COR-L47 (cell line): ENCODE measurements at regions not wholly inside any gene's neighbourhood (a gene's known extent, or its start where the extent isn't known, plus 50 kb on each side); places are given as distances from the start of the nearest gene placed in this dataset.
"Not testable (repeated sequence)": the region's sequence is repeated elsewhere in the genome, so short reads cannot be mapped to it uniquely, and the experiment has no call there.

Experiments used
- DNase-seq: peaks from one replicate; lab custom pipeline; 2025; lab: John Stamatoyannopoulos, UW

DNA sequence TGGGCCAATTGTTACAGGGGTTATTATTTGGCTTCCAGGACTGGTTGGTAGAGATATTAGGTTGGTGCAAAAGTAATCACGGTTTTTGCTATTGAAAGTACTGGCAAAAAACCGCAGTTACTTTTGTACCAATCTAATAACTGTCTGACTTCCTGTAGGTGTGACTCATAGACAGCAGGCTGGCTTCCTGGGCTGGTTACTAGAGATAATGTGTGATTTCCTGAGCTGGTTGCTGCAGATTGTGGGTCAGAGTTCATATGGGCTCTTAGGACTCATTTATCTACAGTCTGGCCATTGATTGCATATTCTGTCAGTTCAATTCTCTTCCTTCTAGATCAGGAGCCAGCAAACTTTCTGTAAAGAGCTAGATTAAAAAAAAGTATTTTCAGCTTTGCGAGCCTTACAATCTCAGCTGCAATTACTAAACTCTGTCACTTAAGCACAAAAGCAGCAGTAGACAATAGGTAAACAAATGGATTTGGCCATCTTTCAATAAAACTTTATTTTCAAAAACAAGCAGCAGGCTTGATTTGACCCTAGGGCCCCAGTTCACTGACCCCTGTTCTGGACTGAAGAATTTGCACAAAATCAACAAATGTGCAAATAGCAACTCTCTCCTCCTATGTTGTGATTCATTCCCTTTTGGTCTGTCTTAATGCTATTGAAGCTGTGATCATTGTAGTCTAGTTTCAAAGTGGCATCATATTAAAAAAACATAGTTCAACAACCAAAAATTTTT is 50.8 kb upstream of the BOD1L1 start:
- DNase-seq, result no peak

DNA sequence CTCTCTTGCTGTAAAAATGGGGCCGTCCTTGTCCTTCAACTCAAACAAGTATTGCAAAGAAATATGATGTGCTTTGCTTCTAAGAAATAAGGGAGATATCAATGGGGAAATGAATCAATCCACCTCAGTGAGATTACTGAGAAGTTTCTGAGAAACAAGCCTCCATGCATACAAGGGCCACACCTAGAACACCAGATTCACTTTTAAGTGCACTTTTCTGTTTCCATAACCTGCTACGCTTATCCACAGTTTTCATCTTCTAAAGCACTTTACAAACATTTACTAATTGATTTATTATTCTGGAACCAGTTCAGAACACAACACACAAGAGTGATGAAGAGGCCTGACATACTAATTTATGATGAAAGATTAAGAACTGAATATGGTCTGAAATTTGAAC is 54.0 kb upstream of the BOD1L1 start:
- no peak for DNase-seq

DNA sequence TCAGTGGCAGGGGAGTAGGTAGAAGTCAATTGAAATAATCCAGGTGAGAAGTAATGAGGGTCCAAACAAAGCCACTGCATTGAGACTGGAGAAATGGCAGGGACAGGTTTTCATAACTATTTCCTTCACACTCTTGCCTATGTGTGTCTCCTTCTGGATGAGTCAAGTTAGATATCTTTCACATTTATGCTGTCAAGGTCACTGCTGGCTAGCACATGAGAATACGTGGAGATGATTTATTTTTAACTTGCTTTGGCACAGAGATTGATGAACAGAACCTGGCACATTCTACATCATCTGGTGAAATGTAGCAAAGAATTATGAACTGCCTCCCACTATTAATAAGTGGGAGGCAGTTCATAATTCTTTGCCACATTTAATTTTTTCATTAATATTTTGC is 66.7 kb upstream of the BOD1L1 start:
- no peak for DNase-seq

DNA sequence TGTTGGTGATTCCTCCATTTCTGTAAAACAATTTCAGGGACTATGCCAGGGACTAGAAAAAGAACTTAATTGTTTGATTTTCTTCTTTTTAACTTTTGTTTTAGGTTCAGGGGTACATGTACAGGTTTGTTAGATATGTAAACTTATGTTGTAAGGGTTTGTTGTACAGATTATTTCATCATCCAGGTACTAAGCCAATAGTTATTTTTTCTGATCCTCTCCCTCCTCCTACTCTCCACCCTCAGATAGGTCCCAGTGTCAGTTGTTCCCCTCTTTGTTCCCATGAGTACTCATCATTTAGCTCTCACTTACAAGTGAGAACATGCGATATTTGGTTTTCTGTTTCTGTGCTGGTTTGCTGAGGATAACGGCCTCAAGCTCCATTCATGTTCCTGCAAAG is 70.8 kb upstream of the BOD1L1 start:
- DNase-seq, result no peak

DNA sequence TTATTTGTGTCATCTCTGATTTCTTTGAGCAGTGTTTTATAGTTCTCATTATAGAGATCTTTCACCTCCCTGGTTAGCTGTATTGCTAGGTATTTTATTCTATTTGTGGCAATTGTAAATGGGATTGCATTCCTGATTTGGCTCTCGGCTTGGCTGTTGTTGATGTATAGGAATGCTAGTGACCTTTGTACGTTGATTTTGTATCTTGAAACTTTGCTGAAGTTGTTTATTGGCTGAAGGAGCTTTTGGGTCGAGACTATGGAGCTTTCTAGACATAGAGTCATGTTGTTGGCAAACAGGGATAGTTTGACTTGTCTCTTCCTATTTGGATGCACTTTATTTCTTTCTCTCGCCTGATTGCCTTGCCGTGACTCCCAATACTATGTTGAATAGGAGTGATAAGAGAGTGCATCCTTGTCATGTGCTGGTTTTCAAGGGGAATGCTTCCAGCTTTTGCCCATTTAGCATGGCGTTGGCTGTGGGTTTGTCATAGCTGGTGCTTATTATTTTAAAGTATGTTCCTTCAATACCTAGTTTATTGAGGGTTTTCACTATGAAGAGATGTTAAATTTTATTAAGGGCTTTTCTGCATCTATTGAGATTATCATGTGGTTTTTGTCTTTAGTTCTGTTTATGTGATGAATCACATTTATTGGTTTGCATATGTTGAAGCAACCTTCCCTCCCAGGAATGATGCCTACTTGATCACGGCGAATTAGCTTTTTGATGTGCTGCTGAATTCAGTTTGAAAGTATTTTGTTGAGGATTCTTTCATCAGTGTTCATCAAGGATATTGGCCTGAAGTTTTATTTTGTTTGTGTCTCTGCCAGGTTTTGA is 72.7 kb upstream of the BOD1L1 start:
- no peak for DNase-seq

DNA sequence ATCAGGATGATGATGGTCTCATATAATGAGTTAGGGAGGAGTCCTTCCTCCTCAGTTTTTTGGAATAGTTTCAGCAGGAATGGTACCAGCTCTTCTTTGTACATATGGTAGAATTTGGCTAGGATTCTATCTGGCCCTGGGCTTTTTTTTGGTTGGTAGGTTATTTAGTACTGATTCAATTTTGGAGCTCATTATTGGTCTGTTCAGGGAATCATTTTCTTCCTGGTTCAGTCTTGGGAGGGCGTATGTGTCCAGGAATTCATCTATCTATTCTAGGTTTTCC is 73.3 kb upstream of the BOD1L1 start:
- not testable (repeated sequence) for DNase-seq

DNA sequence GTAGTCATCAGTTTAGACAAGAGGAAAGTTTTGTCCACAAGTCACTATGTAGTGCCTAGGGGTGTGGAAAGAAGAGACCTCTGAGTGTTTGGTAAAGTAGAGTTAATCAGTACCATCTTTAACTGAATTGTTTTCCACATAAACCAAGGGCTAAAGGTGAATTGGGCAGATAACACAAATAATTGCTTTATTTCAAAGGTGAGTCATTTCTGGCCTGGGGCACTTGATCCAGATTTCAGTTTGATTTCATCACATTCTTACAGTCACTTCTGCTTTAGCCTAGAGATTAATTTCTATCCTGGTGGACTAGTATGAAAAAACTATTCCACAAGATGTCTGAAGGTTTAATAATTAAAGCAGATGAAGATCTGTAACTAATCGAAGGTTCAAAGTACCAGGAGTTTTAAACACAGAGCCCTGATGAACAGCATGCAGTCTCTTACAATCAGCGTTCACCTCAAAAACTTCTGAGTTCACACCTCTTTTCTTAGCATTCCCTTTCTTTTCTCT is 74.5 kb upstream of the BOD1L1 start:
- no peak for DNase-seq

DNA sequence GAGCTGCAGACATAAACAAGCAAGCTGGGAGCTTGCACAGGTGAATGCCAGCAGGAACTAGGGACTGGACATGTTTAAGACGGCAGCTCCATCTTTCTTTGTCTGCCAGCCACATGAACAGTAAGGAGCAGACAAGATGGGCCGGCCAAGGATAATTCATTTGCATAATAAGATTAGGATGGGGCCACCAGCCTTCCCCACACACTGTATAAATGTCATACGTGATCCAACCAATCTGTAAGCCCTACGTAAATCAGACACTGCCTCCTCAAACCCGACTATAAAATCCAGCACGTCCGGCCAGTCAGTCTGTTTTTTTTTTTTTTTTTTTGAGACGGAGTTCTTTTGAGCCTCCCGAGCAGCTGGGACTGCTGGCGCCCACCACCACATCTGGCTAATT is 75.6 kb upstream of the BOD1L1 start:
- no peak for DNase-seq

DNA sequence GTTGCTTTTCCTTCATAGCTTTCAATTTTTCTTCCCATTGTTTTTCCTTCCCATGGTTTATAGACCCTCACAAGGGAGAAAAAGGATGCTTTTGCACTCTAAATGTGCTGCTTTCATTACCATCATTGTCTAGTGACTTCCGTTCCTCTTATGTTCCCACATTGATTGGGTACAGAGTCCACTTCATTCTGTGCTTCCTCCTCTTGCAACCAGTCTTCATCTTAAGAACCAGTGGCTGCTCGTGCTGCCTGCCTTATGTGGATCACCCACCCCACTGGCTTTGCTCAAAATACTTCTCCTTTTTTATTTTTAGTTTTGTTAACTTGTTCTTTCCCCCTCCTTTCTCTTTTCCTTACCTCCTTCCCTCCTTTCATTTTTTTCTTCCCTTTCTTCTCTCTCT is 76.5 kb upstream of the BOD1L1 start:
- DNase-seq, result no peak

DNA sequence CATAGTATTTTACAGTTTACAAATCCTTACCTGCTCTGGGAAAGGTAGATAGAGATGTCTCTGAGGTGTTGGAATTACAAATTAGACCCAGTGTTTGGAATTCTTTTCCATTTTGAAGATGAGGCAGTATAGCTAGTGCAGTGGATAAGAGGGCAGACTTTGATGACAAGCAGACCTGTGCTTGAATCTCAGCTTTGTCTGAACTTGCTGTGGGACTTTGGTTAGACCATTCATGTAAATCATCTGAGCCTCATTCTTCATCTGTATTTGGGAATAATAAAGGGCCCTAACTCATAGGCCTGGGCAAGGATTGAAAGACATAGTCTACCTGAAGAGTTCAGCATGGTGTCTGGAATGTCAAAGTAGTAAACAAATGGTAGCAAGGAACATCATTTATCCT is 77.2 kb upstream of the BOD1L1 start:
- DNase-seq, result no peak

DNA sequence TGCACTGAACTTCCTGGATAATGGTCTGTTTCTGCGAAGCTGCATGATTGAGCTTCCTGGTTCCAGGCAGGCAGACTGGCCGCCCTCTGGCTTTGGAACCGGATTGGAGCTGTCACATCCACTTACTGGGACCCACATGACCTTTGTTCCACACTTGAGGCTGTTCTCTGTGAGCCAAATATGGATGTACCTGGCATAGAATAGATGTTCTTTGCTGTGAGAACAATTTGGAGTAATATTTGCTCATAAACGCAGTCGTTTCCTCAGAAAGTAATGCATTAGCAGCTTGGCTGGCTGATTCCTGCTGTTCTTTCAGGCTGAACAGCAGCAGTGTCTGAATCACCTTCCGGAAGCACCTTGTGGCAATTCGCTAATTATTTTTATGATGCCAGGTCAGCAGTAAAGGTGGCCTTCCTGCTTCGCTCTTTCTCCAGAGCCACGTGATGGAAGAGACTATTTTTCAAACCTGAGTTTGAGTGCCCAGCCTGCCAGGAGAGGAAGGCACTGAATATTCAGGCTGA is 78.1 kb upstream of the BOD1L1 start:
- DNase-seq, result no peak

DNA sequence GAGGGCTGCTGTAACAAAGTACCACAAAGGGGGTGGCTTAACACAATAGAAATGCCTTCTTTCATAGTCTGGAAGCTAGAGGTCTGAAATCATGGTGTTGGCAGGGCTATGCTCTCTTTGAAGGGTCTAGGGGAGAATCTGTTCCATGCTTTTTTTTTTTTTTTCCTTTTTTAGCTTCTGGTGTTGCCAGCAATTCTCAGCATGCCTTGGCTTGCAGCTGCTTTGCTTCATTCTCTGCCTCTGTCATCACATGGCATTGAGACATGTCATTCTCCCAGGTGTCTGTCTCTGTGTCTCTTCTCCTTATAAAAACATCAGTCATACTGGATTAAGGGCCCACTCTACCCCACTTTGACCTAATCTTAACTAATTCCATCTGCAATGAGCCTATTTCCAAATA is 78.6 kb upstream of the BOD1L1 start:
- no peak for DNase-seq

DNA sequence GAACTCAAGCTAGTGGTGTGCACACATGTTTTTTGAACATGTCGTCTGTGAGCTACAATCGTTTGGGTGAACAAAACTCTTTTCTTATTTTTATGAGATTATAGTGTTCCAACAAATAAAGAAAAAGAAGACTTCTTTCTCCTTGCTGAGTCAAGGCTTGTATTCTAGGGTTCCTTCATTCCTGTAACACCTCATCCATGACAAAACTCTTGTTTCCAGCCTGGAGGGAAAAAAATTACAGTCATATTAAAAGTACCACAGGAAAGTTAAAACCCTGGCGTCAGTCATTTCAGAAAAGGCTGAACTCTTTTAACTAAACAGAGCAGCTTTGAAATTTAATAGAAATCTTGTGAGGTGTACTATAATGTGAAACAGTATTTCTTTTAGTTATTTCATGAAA is 79.2 kb upstream of the BOD1L1 start:
- no peak for DNase-seq

DNA sequence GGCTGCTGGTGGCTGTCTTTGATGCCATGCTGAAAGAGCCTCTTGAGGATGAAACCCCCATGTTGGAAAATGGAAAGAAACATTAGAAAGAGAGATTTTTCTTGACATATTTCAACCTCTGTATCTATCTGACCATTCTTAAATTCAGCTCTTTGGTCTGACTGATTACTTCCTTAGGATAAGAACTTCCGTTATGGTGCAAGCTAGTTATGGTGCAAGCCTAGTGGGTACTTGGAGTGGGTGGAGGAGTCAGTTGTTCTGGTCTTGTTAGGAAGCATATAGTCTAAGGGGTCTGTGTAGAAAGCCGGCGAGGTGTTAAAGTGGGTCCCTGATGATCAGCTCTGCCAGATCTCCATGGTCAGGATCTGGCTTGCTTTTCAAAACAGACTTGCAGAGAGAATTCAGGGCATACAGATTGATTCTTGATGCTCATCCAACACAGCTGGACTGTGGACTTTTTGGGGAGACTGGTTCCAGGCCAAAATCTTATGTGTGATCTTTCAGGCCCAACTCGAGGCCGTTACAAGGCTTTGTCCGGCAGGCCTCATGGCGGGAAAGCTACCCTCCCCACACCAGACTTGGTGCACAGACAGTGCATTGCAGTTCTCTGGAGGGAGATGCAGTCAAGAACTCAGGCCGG is 82.8 kb upstream of the BOD1L1 start:
- no peak for DNase-seq

DNA sequence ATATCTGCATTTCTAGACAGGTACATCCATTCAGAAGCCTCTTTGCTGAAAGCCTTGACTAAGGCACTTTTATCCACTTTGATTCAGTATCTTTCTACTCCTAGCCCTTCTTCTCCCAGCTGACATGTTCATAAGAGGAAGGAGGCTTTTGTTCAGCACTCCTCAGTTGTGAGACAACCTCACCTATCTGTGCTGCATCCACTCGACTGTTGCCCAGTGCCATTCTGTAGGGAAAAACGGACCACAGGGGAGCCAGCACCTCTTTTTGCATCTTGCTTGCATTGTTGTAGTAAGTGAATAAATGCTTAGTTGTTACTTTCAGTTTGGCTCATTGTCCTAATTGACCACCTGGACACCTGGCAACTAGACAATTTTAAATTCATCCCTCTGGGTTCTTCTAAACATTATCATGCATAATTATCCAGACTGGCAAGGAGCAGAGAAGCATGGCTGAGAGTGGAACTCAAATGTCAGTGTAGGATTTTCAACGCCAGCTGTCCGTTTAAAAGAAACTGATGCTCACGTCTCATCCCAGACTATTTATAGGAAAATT is 83.8 kb upstream of the BOD1L1 start:
- DNase-seq, result no peak

DNA sequence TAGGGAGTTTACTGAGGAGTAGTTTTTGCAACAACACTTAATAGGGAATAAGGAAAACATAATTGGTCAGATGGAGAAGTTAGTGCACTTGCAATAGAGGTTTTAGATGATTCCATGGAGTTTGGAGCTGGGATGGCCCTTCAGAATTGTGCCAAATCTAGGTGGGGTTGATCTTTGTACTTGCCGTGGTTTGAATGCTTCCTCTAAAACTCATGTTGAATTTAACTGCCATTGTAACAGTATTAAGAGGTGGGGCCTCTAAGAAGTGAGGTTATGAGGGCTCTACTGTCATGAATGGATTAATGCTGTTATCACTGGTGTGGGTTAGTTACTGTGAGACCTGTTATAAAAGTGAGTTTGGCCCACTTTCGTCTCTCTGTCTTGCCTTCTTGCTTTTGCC is 94.4 kb upstream of the BOD1L1 start:
- DNase-seq, result no peak

DNA sequence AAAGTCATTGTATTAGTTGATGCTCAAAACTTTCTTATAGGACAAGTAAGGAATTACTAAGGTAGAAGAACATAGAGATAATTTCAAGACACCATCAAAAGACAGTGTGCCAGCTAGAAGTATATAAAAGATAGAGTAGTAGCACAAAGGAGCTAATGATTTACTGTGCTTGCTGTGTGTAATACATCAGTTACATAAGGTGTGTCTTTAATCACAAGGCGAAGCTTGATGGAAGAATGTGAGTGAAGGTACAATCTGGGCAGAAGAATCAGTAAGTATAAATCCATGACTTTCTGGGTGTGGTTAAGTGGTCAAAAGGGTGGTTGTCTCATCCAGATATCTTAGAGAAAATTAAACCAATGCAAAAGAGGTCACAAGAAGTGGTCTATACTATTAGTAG is 95.1 kb upstream of the BOD1L1 start:
- DNase-seq, result no peak

DNA sequence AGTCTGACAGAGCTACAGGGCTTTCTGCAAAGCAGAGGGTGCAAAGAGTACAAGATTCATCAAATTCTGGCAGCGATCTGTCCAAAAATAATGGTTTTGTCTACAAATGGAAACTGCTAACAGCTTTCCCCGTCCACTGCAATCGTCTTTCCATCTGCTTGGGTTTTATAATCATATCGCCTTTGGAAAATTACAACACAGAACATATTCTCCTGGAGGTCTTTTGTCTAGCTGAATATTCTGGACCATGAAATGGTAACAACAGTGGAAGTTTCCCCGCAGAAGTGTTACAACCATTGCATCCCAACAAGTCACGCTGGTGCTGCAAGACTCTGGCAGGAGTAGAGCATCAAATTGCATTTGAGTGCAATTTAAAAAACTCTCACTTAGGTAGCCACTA is 101.2 kb upstream of the BOD1L1 start:
- DNase-seq, result no peak

DNA sequence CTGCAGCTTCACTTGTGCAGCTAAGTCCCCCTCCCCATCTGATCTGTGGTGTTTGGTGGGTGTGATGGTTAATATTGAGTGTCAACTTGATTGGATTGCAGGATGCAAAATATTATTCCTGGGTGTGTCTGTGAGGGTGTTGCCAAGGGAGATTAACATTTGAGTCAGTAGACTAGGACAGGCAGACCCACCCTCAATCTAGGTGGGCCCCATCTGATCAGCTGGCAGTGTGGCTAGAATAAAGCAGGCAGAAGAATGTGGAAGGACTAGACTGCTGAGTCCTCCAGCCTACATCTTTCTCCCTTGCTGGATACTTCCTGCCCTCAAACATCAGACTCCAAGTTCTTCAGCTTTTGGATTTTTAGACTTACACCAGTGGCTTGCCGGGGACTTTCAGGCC is 103.5 kb upstream of the BOD1L1 start:
- no peak for DNase-seq

DNA sequence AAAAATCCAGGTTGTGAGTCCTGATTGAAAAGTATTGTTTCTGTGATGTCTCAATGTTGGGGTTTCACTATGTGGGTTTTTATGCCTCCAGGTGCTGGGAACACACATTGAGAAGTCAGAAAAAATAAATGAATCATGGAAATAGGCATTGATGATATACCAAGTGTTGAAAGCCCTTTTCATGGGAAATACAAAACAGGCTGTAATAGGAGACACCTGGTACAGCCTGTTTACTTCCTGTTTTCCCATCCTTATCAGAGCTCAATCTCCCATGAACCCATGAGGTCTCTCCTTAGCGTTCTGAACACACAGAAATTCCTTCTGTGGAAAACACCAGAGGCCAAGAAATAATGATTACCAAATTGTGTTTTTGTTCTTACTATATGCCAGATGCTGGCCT is 106.3 kb upstream of the BOD1L1 start:
- DNase-seq, result no peak

DNA sequence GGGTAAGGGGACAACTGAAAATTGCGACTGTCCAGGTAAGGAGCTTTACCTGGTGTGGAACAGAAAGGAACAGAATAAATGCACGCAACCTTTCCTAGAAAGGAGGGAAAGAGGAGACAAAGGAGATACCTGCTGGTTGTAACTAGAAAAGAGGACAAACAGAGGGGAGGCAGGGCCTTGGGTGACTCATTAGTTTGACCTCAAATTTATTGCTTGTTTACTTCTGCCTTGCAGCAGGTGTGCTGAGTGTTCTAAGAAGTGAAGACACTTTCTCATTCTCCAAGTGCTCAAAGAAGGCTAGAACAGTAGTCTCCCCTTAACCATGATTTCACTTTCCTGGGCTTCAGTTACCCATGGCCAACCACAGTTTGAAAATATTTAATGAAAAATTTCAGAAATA is 123.1 kb upstream of the BOD1L1 start:
- DNase-seq, result no peak

DNA sequence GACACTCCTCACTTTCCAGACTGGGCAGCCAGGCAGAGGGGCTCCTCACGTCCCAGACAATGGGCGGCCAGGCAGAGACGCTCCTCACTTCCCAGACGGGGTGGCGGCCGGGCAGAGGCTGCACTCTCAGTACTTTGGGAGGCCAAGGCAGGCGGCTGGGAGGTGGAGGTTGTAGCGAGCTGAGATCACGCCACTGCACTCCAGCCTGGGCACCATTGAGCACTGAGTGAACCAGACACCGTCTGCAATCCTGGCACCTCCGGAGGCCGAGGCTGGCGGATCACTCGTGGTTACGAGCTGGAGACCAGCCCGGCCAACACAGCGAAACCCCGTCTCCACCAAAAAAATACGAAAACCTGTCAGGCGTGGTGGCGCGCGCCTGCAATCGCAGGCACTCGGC is 134.1 kb upstream of the BOD1L1 start:
- not testable (repeated sequence) for DNase-seq

DNA sequence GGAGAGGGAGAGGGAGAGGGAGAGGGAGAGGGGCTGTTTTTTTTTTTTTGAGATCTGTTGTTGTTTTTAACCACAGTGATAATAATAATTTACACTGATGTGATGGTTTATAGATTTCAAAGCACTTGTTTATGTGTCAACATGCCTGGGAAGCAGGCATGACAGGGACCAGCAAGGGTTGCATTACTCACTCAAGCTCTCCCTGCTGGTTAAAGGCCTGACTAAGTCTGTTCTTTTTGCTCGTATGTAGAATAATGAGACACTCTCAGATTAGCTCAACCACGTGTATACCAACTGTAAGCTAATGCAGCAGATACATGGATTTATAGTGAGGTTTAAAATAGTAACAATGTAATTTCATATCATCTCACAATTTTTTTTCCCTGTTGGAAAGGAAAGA is 134.6 kb upstream of the BOD1L1 start:
- DNase-seq, result no peak
